HepG2 (cell line): ENCODE measurements at regions not wholly inside any gene's neighbourhood (a gene's known extent, or its start where the extent isn't known, plus 50 kb on each side); places are given as distances from the start of the nearest gene placed in this dataset.

Experiments used
- ATF3 ChIP-seq: sonication (generic); formaldehyde crosslinking; IDR thresholded peaks from 2 replicates; pipeline ENCODE4 v1.4.0; 2020; ENCODE audit warnings: missing genetic modification reagents
- ATF7 ChIP-seq, 2 experiments: fragments of 450-650 bp in 1 of 2; sonication (generic) in 1 of 2; formaldehyde crosslinking in 1 of 2; IDR thresholded peaks; 2 replicates each; pipeline versions ENCODE4 v1.4.0 to v1.6.1; 2016 to 2020; ENCODE audit warnings: antibody characterized with exemption in 1 of 2, mild to moderate bottlenecking in 1 of 2, missing genetic modification reagents in 1 of 2
- CREBL2 ChIP-seq: sonication (generic); formaldehyde crosslinking; IDR thresholded peaks from 2 replicates; pipeline ENCODE4 v1.8.1; 2023; ENCODE audit warnings: missing genetic modification reagents, mild to moderate bottlenecking, borderline replicate concordance
- ELF4 ChIP-seq: sonication (generic); formaldehyde crosslinking; IDR thresholded peaks from 2 replicates; pipeline ENCODE4 v1.5.0; 2020; ENCODE audit warnings: missing genetic modification reagents, mild to moderate bottlenecking, moderate library complexity, borderline replicate concordance
- FIP1L1 ChIP-seq: fragments of 200-400 bp; formaldehyde crosslinking; IDR thresholded peaks from 2 replicates; pipeline ENCODE4 v1.6.1; 2018; ENCODE audit warnings: low read depth, mild to moderate bottlenecking, low read length, moderate library complexity, borderline replicate concordance; ENCODE audit not compliant: insufficient read depth
- FOSL1 ChIP-seq: sonication (generic); formaldehyde crosslinking; IDR thresholded peaks from 2 replicates; pipeline ENCODE4 v1.9.0; 2021; ENCODE audit warnings: missing genetic modification reagents, borderline replicate concordance
- FOXA1 ChIP-seq, 2 experiments: fragments of 450-650 bp in 1 of 2; sonication (generic) in 1 of 2; formaldehyde crosslinking in 1 of 2; IDR thresholded peaks; 2 replicates each; pipeline versions ENCODE4 v1.4.0 to v1.6.1; 2016 to 2020; ENCODE audit warnings: missing genetic modification reagents in 1 of 2
- HMGA1 ChIP-seq: sonication (generic); formaldehyde crosslinking; conservative IDR thresholded peaks from 2 replicates; pipeline ENCODE4 v1.4.0; 2020; ENCODE audit warnings: missing genetic modification reagents
- IRF1 ChIP-seq: sonication (generic); formaldehyde crosslinking; IDR thresholded peaks from 2 replicates; pipeline ENCODE4 v1.4.0; 2020; ENCODE audit warnings: low read depth, mild to moderate bottlenecking, missing genetic modification reagents
- KAT7 ChIP-seq: IDR thresholded peaks from 2 replicates; pipeline ENCODE4 v1.6.1; 2018; ENCODE audit warnings: borderline replicate concordance, missing compliant biosample characterization
- KMT2A ChIP-seq: sonication (generic); formaldehyde crosslinking; IDR thresholded peaks from 2 replicates; pipeline ENCODE4 v1.4.0; 2020; ENCODE audit warnings: missing genetic modification reagents
- MAFK ChIP-seq, 2 experiments: IDR thresholded peaks in 1 of 2; conservative IDR thresholded peaks in 1 of 2; 2 replicates each; pipeline ENCODE4 v1.6.1; 2011; ENCODE audit warnings: improper control_type of control experiment in 2 of 2, low read length in 2 of 2
- MTF2 ChIP-seq: sonication (generic); formaldehyde crosslinking; IDR thresholded peaks from 2 replicates; pipeline ENCODE4 v1.5.0; 2020; ENCODE audit warnings: missing genetic modification reagents, borderline replicate concordance
- NCOA5 ChIP-seq: sonication (generic); formaldehyde crosslinking; IDR thresholded peaks from 2 replicates; pipeline ENCODE4 v1.4.0; 2020; ENCODE audit warnings: missing genetic modification reagents
- NFAT5 ChIP-seq: sonication (generic); formaldehyde crosslinking; IDR thresholded peaks from 2 replicates; pipeline ENCODE4 v1.4.0; 2020; ENCODE audit warnings: missing genetic modification reagents
- PHF5A ChIP-seq: IDR thresholded peaks from one replicate; pipeline ENCODE4 v1.6.1; 2018; ENCODE audit warnings: low read depth, missing genetic modification reagents; ENCODE audit not compliant: unreplicated experiment
- TARDBP ChIP-seq: sonication (generic); formaldehyde crosslinking; IDR thresholded peaks from 2 replicates; pipeline ENCODE4 v1.8.0; 2022; ENCODE audit warnings: mild to moderate bottlenecking, missing genetic modification reagents
- U2AF1 ChIP-seq: fragments of 200-400 bp; formaldehyde crosslinking; optimal IDR thresholded peaks from 2 replicates; pipeline ENCODE3; 2017; ENCODE audit warnings: mild to moderate bottlenecking, low read depth, low read length
- ZBTB39 ChIP-seq: sonication (generic); formaldehyde crosslinking; IDR thresholded peaks from 2 replicates; pipeline ENCODE4 v1.5.0; 2020; ENCODE audit warnings: missing genetic modification reagents
- ZSCAN12 ChIP-seq: sonication (generic); formaldehyde crosslinking; IDR thresholded peaks from 2 replicates; pipeline ENCODE4 v1.9.0; 2021; ENCODE audit warnings: mild to moderate bottlenecking, missing genetic modification reagents
- ZSCAN30 ChIP-seq: sonication (generic); formaldehyde crosslinking; IDR thresholded peaks from 2 replicates; pipeline ENCODE4 v1.5.0; 2020; ENCODE audit warnings: mild to moderate bottlenecking, missing genetic modification reagents

- TF ChIP-seq KAT7 (no peak), ZBTB39 (CRISPR knock-in tag) (no peak), NCOA5 (no peak), ATF3 (no peak), ATF7 (IDR thresholded peaks at IDR 0.05) (no peak), ATF7 (CRISPR knock-in tag; IDR thresholded peaks at IDR 0.05) (no peak), NFAT5 (no peak), ZSCAN12 (CRISPR knock-in tag) (no peak), FOXA1 (IDR thresholded peaks at IDR 0.05) (no peak), FOXA1 (CRISPR knock-in tag; IDR thresholded peaks at IDR 0.05) (peak; percentile 85), MTF2 (CRISPR knock-in tag) (0 out of 2 replicates have a peak, but pooled peaks have one; percentile 50), ZSCAN30 (no peak), HMGA1 (CRISPR knock-in tag) (no peak), MAFK (conservative IDR thresholded peaks at IDR 0.05 in 1 of 2, IDR thresholded peaks at IDR 0.05 in 1 of 2; ENCODE audit: low read length in 2 of 2) (no peak), ELF4 (CRISPR knock-in tag) (no peak; the same call in 1 of the 2 replicates), CREBL2 (CRISPR knock-in tag) (no peak), IRF1 (no peak), TARDBP (CRISPR knock-in tag) (peak; percentile 42; the same call in 1 of the 2 replicates), FIP1L1 (no peak), FOSL1 (CRISPR knock-in tag) (no peak), U2AF1 (no peak), KMT2A (CRISPR knock-in tag) (no peak), PHF5A (CRISPR knock-in tag) (no peak)
These were observed 60.7 kb upstream of the SHLD1 start (continued) for GRCh38 chr20:5689463-5689862.
